ENCODE measurements at regions not wholly inside any gene's neighbourhood (a gene's known extent, or its start where the extent isn't known, plus 50 kb on each side); places are given as distances from the start of the nearest gene placed in this dataset.

DNA sequence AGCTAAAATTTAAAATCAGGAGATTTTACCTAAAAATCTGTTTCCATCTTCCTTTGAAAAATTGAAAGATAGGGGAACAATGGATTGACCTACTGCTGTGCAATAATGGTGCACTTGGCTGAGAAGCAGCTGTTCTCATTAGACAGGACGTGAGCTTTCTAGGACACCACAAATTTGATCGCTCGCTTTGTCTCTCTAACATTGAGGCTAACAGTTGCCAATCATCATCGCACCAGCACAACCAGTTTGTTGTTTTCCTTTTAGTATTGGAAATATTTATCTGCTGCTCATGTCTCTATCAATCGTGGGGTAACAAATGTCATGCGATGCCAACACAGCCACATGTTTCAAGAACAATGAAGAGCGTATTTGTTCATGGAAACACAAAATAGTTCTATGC is 228.8 kb upstream of the P2RY1 start:
- peaks cover 23% of the 10 kb centered on the region for H3K9me3 ChIP-seq (ENCODE audit: control insufficient read depth, low read length)
- H3K4me1 ChIP-seq (ENCODE audit: control insufficient read depth, insufficient read depth, low read length), result no peaks in the 10 kb centered on the region
- no peak overlapping the region for H3K9ac ChIP-seq (ENCODE audit: extremely low read depth, low read length, poor library complexity, severe bottlenecking)
- Mint-ChIP-seq H3K36me3 (ENCODE audit: low read depth) (peaks cover 5% of the 10 kb centered on the region), H3K27ac (no peak overlapping the region), H3K4me1 (no peaks in the 10 kb centered on the region), H3K4me3 (no peak overlapping the region), H3K9me3 (peaks cover 28% of the 10 kb centered on the region), H3K27me3 (ENCODE audit: insufficient read depth) (no peaks in the 10 kb centered on the region)
- H3K27me3 ChIP-seq (ENCODE audit: control insufficient read depth, insufficient read depth, low read length, poor library complexity, severe bottlenecking), result no peaks in the 10 kb centered on the region
- no peak overlapping the region for H3K27ac ChIP-seq (ENCODE audit: low read depth, low read length)
- TF ChIP-seq, protein P1, sequence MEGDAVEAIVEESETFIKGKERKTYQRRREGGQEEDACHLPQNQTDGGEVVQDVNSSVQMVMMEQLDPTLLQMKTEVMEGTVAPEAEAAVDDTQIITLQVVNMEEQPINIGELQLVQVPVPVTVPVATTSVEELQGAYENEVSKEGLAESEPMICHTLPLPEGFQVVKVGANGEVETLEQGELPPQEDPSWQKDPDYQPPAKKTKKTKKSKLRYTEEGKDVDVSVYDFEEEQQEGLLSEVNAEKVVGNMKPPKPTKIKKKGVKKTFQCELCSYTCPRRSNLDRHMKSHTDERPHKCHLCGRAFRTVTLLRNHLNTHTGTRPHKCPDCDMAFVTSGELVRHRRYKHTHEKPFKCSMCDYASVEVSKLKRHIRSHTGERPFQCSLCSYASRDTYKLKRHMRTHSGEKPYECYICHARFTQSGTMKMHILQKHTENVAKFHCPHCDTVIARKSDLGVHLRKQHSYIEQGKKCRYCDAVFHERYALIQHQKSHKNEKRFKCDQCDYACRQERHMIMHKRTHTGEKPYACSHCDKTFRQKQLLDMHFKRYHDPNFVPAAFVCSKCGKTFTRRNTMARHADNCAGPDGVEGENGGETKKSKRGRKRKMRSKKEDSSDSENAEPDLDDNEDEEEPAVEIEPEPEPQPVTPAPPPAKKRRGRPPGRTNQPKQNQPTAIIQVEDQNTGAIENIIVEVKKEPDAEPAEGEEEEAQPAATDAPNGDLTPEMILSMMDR (conservative IDR thresholded peaks at IDR 0.05), result no peak
- WGBS, 2 experiments (ENCODE audit: insufficient coverage in 1 of 2, insufficient read length in 1 of 2), result 86 to 93% methylated on average over 7 of the region's 7 CpGs
- DNase-seq, result no peak
- H3K36me3 ChIP-seq (ENCODE audit: control insufficient read depth, insufficient read depth, low read length), result no peaks in the 10 kb centered on the region
- H3K4me3 ChIP-seq (ENCODE audit: low read length), result no peak overlapping the region

DNA sequence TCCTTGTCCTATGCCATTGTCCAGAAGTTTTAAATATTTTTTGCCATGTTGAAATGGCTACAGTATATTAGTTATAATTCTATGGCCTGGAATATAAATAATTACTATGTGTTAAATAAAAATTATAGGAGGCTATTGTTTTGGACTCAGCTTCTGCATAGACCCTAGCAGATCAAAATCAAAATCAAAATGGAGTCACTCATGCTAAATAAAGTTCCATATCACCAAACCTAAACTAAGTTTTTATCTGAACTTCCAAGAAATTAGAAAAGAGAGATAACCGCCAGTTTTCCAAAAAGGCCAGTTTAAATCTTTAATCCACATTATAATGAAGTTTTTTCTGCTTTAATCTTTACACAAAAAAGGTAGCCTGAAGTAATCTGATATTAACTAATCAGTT is 227.8 kb upstream of the P2RY1 start:
- Histone ChIP-seq H3K36me3 (ENCODE audit: control insufficient read depth, insufficient read depth, low read length) (no peaks in the 10 kb centered on the region), H3K9ac (ENCODE audit: extremely low read depth, low read length, poor library complexity, severe bottlenecking) (no peak overlapping the region), H3K4me3 (ENCODE audit: low read length) (no peak overlapping the region), H3K27me3 (ENCODE audit: control insufficient read depth, insufficient read depth, low read length, poor library complexity, severe bottlenecking) (no peaks in the 10 kb centered on the region), H3K4me1 (ENCODE audit: control insufficient read depth, insufficient read depth, low read length) (no peaks in the 10 kb centered on the region), H3K27ac (ENCODE audit: low read depth, low read length) (no peak overlapping the region), H3K9me3 (ENCODE audit: control insufficient read depth, low read length) (peaks cover 23% of the 10 kb centered on the region)
- TF ChIP-seq, protein P1 (conservative IDR thresholded peaks at IDR 0.05), result no peak
- H3K4me3 Mint-ChIP-seq, result no peak overlapping the region
- H3K36me3 Mint-ChIP-seq (ENCODE audit: low read depth), result peaks cover 5% of the 10 kb centered on the region
- peaks cover 28% of the 10 kb centered on the region for H3K9me3 Mint-ChIP-seq
- H3K27ac Mint-ChIP-seq, result no peak overlapping the region
- H3K27me3 Mint-ChIP-seq (ENCODE audit: insufficient read depth), result no peaks in the 10 kb centered on the region
- no peaks in the 10 kb centered on the region for H3K4me1 Mint-ChIP-seq
- no peak for DNase-seq
- WGBS, 2 experiments (ENCODE audit: insufficient coverage in 1 of 2, insufficient read length in 1 of 2), result 100% methylated on average over 1 of the region's 1 CpG; no CpG with 5 or more reads in 1 of the 2 experiments

DNA sequence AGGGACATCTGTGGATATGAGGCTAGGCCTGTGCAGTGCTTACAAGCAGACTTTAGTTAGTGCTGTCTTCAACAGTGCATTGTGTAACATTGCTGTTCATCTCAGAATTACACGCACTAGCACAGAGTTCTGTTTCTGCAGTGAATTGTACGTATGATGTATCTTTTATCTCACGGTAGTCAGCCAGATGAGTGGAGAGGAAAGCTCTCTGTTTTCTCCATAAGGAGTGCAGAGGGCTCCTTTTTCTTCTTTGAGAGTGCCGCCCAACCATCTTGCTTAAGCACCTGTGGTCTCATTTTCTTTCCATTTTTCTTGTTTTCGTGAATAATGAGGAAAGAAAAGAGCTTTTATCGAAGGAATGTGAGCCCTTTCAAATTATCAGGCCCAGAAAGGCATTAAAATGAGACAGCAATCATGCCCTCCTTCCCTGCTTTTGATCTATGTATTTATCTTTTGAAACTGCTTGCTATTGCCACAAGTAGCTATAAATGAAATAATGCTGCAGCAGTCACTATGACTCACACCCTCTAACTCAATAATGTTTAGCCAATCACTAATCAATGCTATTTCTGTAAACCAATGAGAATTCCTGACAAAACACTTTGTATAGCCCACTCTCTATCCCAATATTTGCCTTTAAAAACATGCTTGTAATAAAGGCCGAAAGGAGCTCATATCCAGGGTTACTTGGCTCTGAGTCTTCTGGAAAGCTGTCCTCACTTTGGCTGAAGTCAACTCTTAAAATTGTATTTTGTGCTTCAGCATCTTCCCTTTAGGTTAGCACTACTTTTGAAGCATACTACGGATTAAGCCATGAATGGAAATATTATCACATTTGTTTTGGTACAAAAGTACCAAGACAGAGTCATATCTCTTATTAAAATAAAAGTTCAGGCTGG is 226.0 kb upstream of the P2RY1 start:
- TF ChIP-seq, protein P1 (conservative IDR thresholded peaks at IDR 0.05), result no peak
- H3K4me3 ChIP-seq (ENCODE audit: low read length), result no peak overlapping the region
- Mint-ChIP-seq H3K4me3 (no peak overlapping the region), H3K4me1 (no peaks in the 10 kb centered on the region), H3K27me3 (ENCODE audit: insufficient read depth) (no peaks in the 10 kb centered on the region), H3K36me3 (ENCODE audit: low read depth) (peaks cover 5% of the 10 kb centered on the region), H3K27ac (no peak overlapping the region), H3K9me3 (peaks cover 15% of the 10 kb centered on the region)
- H3K9ac ChIP-seq (ENCODE audit: extremely low read depth, low read length, poor library complexity, severe bottlenecking), result no peak overlapping the region
- no peak overlapping the region for H3K27ac ChIP-seq (ENCODE audit: low read depth, low read length)
- no peak for DNase-seq
- H3K36me3 ChIP-seq (ENCODE audit: control insufficient read depth, insufficient read depth, low read length), result no peaks in the 10 kb centered on the region
- H3K27me3 ChIP-seq (ENCODE audit: control insufficient read depth, insufficient read depth, low read length, poor library complexity, severe bottlenecking), result no peaks in the 10 kb centered on the region
- WGBS, 2 experiments (ENCODE audit: insufficient coverage in 1 of 2, insufficient read length in 1 of 2), result 91 to 100% methylated on average over 4 to 8 of the region's 8 CpGs
- peaks cover 13% of the 10 kb centered on the region for H3K9me3 ChIP-seq (ENCODE audit: control insufficient read depth, low read length)
- no peaks in the 10 kb centered on the region for H3K4me1 ChIP-seq (ENCODE audit: control insufficient read depth, insufficient read depth, low read length)

All from endodermal cell (in vitro differentiated cells).